ENCODE measurements at regions not wholly inside any gene's neighbourhood (a gene's known extent, or its start where the extent isn't known, plus 50 kb on each side); places are given as distances from the start of the nearest gene placed in this dataset.

DNA sequence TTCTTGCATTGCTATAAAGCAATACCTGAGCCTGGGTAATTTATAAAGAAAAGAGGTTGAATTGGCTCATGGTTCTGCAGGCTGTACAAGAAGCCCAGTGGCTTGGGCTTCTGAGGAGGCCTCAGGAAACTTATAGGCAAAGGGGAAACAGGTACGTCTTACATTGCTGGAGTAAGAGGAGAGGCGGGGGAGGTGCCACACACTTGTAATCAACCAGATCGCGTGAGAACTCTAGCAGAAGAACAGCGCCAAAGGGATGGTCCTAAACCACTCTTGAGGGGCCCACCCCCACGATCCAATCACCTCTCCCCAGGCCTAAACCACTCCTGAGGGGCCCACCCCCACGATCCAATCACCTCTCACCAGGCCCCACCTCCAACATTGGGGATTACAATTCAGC is 50.6 kb upstream of the SHOX start:
- DNase-seq (ENCODE audit: low read depth, low spot score): no peak
- Histone ChIP-seq H3K4me3 (replicated peaks in 1 of 2; ENCODE audit: low read depth in 1 of 2, low read length in 2 of 2) (no peak overlapping the region), H3K27me3 (ENCODE audit: insufficient read depth, low read length) (no peaks in the 10 kb centered on the region), H2AFZ (ENCODE audit: low read depth, low read length, poor library complexity, severe bottlenecking) (no peak overlapping the region), H3K4me2 (ENCODE audit: low read length) (no peak overlapping the region), H3K4me1 (ENCODE audit: control insufficient read depth in 1 of 2, insufficient read depth in 2 of 2, low read length in 2 of 2) (no peaks in the 10 kb centered on the region), H3K9me2 (ENCODE audit: insufficient read depth) (no peaks in the 10 kb centered on the region), H3K27ac (ENCODE audit: low read depth, low read length) (no peak overlapping the region), H3K9me3 (ENCODE audit: control insufficient read depth in 1 of 2, insufficient read depth in 1 of 2, low read depth in 1 of 2, low read length in 2 of 2) (no peaks in the 10 kb centered on the region), H3K9ac (ENCODE audit: low read length) (no peak overlapping the region), H4K20me1 (ENCODE audit: insufficient read depth) (no peaks in the 10 kb centered on the region), H3K79me2 (ENCODE audit: insufficient read depth, low read length) (no peaks in the 10 kb centered on the region), H3K36me3 (ENCODE audit: control insufficient read depth in 1 of 2, insufficient read depth in 2 of 2, low read length in 2 of 2) (no peaks in the 10 kb centered on the region)
- intact Hi-C loops (cut with micrococcal nuclease): no loop called here
- no peak for ATAC-seq
- no peak for TF ChIP-seq EZH2 (IDR thresholded peaks at IDR 0.05)
- TF ChIP-seq SP1 (IDR thresholded peaks at IDR 0.05; ENCODE audit: low read depth): no peak
- TF ChIP-seq EZH2phosphoT487 (IDR thresholded peaks at IDR 0.05; ENCODE audit: borderline replicate concordance): no peak
- TF ChIP-seq, protein P1, sequence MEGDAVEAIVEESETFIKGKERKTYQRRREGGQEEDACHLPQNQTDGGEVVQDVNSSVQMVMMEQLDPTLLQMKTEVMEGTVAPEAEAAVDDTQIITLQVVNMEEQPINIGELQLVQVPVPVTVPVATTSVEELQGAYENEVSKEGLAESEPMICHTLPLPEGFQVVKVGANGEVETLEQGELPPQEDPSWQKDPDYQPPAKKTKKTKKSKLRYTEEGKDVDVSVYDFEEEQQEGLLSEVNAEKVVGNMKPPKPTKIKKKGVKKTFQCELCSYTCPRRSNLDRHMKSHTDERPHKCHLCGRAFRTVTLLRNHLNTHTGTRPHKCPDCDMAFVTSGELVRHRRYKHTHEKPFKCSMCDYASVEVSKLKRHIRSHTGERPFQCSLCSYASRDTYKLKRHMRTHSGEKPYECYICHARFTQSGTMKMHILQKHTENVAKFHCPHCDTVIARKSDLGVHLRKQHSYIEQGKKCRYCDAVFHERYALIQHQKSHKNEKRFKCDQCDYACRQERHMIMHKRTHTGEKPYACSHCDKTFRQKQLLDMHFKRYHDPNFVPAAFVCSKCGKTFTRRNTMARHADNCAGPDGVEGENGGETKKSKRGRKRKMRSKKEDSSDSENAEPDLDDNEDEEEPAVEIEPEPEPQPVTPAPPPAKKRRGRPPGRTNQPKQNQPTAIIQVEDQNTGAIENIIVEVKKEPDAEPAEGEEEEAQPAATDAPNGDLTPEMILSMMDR (IDR thresholded peaks at IDR 0.05 in 2 of 3, conservative IDR thresholded peaks at IDR 0.05 in 1 of 3; ENCODE audit: borderline replicate concordance in 1 of 3, insufficient read depth in 1 of 3, low read depth in 2 of 3, low read length in 2 of 3): no peak
- TF ChIP-seq FOSL1 (IDR thresholded peaks at IDR 0.05; ENCODE audit: low read depth): no peak
- no peak for TF ChIP-seq MAX (IDR thresholded peaks at IDR 0.05)
- no peak for TF ChIP-seq CEBPB (IDR thresholded peaks at IDR 0.05; ENCODE audit: low read depth)
- TF ChIP-seq, protein P2, sequence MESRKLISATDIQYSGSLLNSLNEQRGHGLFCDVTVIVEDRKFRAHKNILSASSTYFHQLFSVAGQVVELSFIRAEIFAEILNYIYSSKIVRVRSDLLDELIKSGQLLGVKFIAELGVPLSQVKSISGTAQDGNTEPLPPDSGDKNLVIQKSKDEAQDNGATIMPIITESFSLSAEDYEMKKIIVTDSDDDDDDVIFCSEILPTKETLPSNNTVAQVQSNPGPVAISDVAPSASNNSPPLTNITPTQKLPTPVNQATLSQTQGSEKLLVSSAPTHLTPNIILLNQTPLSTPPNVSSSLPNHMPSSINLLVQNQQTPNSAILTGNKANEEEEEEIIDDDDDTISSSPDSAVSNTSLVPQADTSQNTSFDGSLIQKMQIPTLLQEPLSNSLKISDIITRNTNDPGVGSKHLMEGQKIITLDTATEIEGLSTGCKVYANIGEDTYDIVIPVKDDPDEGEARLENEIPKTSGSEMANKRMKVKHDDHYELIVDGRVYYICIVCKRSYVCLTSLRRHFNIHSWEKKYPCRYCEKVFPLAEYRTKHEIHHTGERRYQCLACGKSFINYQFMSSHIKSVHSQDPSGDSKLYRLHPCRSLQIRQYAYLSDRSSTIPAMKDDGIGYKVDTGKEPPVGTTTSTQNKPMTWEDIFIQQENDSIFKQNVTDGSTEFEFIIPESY (IDR thresholded peaks at IDR 0.05; ENCODE audit: extremely low read depth, insufficient replicate concordance, low read length): no peak
- no peak for TF ChIP-seq YY1 (IDR thresholded peaks at IDR 0.05; ENCODE audit: extremely low read depth, insufficient replicate concordance, low read depth, low read length)
- TF ChIP-seq CBX3 (IDR thresholded peaks at IDR 0.05; ENCODE audit: low read depth): no peak
- TF ChIP-seq SRF (IDR thresholded peaks at IDR 0.05; ENCODE audit: low read depth): no peak
- TF ChIP-seq, protein P3, sequence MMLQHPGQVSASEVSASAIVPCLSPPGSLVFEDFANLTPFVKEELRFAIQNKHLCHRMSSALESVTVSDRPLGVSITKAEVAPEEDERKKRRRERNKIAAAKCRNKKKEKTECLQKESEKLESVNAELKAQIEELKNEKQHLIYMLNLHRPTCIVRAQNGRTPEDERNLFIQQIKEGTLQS (IDR thresholded peaks at IDR 0.05): no peak
- no peak for TF ChIP-seq ZFX (IDR thresholded peaks at IDR 0.05)
- no peak for TF ChIP-seq RAD21 (IDR thresholded peaks at IDR 0.05; ENCODE audit: low read depth)
- TF ChIP-seq EGR1 (IDR thresholded peaks at IDR 0.05; ENCODE audit: low read depth): no peak
- no peak for TF ChIP-seq POLR2AphosphoS5 (IDR thresholded peaks at IDR 0.05; ENCODE audit: low read depth, low read length)
- TF ChIP-seq SIN3A (IDR thresholded peaks at IDR 0.05; ENCODE audit: low read depth): no peak
- CTCF ChIA-PET: no interaction called here
- RAD21 ChIA-PET (ENCODE audit: low non-redundant PET in 1 of 2, low total read pairs in 2 of 2, uncharacterized antibody in 2 of 2, unreplicated experiment in 2 of 2): no interaction called here
- POLR2A ChIA-PET: no interaction called here
- BruUV-seq (replicated peaks): no TSS peak
